ENCODE measurements at regions not wholly inside any gene's neighbourhood (a gene's known extent, or its start where the extent isn't known, plus 50 kb on each side); places are given as distances from the start of the nearest gene placed in this dataset.

- H3K4me1 ChIP-seq, result peaks cover 0 to 32% (median 0%) of the 10 kb centered on the region in 12 donors
- ATAC-seq (no peak), DNase-seq (no peak)
- H3K27me3 ChIP-seq, result peaks cover 0 to 2% (median 0%) of the 10 kb centered on the region in 9 donors
- no peaks in the 10 kb centered on the region for H3K9me3 ChIP-seq
- TF ChIP-seq POLR2A (IDR thresholded peaks at IDR 0.05) (no peak), CTCF (IDR thresholded peaks at IDR 0.05) (no peak)
- H3K27ac ChIP-seq, result peak overlapping the region in 1 of 12 donors; percentile 39
- intact Hi-C loops (cut with DNase I), result no loop called here
- H3K4me3 ChIP-seq, result no peak overlapping the region
- no peaks in the 10 kb centered on the region for H3K36me3 ChIP-seq
Measured at GRCh38 chr12:89882792-89883191, 174.2 kb upstream of the ATP2B1 start.

- intact Hi-C loops (cut with DNase I), result no loop called here
- no peak overlapping the region for H3K4me3 ChIP-seq
- DNase-seq, result no peak
- H3K36me3 ChIP-seq, result no peaks in the 10 kb centered on the region
- no peaks in the 10 kb centered on the region for H3K27me3 ChIP-seq
- peaks cover 0 to 32% (median 0%) of the 10 kb centered on the region in 12 donors for H3K4me1 ChIP-seq
- no peaks in the 10 kb centered on the region for H3K9me3 ChIP-seq
- peak in 2 of 4 donors; percentile 45 to 78 for ATAC-seq
- TF ChIP-seq CTCF (IDR thresholded peaks at IDR 0.05), result no peak
- no peak for TF ChIP-seq POLR2A (IDR thresholded peaks at IDR 0.05)
- peak overlapping the region in 4 of 12 donors; percentile 31 to 39 (median 34) for H3K27ac ChIP-seq
Measured at GRCh38 chr12:89882050-89882449, 173.4 kb upstream of the ATP2B1 start.

- intact Hi-C loops (cut with DNase I), result no loop called here
- WGBS, 4 donors, result 70 to 93% (median 81%) methylated on average over 4 of the region's 4 CpGs
- ATAC-seq, result peak in 1 of 4 donors; percentile 34
Measured at GRCh38 chr12:89880690-89881350, 172.2 kb upstream of the ATP2B1 start.

GRCh38 chr12:89879766-89880165, 171.1 kb upstream of the ATP2B1 start:
- Histone ChIP-seq H3K4me3 (no peak overlapping the region), H3K4me1 (peaks cover 0 to 32% (median 0%) of the 10 kb centered on the region in 12 donors), H3K27ac (peak overlapping the region in 1 of 12 donors; percentile 16), H3K27me3 (no peaks in the 10 kb centered on the region), H3K36me3 (no peaks in the 10 kb centered on the region), H3K9me3 (no peaks in the 10 kb centered on the region)
- WGBS, 4 donors, result 97 to 100% (median 98%) methylated on average over 1 of the region's 1 CpG
- intact Hi-C loops (cut with DNase I), result no loop called here
- ATAC-seq (no peak), DNase-seq (no peak)
- TF ChIP-seq POLR2A (IDR thresholded peaks at IDR 0.05) (no peak), CTCF (IDR thresholded peaks at IDR 0.05) (no peak)

More at GRCh38 chr12:89880690-89881350, 172.2 kb upstream of the ATP2B1 start:
- H3K27me3 ChIP-seq, result no peaks in the 10 kb centered on the region
- TF ChIP-seq POLR2A (IDR thresholded peaks at IDR 0.05) (no peak), CTCF (IDR thresholded peaks at IDR 0.05) (no peak)
- H3K36me3 ChIP-seq, result no peaks in the 10 kb centered on the region
- H3K4me3 ChIP-seq, result no peak overlapping the region
- H3K9me3 ChIP-seq, result no peaks in the 10 kb centered on the region
- no peak for DNase-seq
- peaks cover 0 to 32% (median 0%) of the 10 kb centered on the region in 12 donors for H3K4me1 ChIP-seq
- peak overlapping the region in 2 of 12 donors; percentile 33 to 39 for H3K27ac ChIP-seq

Measured in heart left ventricle (tissue), 16 donors.